DOHH2 (cell line): ENCODE measurements at regions not wholly inside any gene's neighbourhood (a gene's known extent, or its start where the extent isn't known, plus 50 kb on each side); places are given as distances from the start of the nearest gene placed in this dataset.

Experiments used
- H3F3A ChIP-seq: fragments of 200-600 bp; sonication (generic), shearing (Covaris generic); 2 replicates; pipeline ENCODE4 v1.6.0; 2016; ENCODE audit warnings: antibody characterized with exemption, mild to moderate bottlenecking; ENCODE audit not compliant: control insufficient read depth, insufficient read depth
- H3K27ac ChIP-seq: fragments of 200-600 bp; sonication (generic); 2 replicates; pipeline ENCODE4 v1.5.1; 2014; ENCODE audit warnings: low read depth, mild to moderate bottlenecking, low read length, moderate library complexity
- H3K27me3 ChIP-seq: fragments of 200-600 bp; sonication (generic); 2 replicates; pipeline ENCODE4 v1.6.1; 2014; ENCODE audit warnings: mild to moderate bottlenecking, low read length, mixed read lengths; ENCODE audit not compliant: control insufficient read depth
- H3K36me3 ChIP-seq: fragments of 200-600 bp; sonication (generic); 2 replicates; pipeline ENCODE4 v1.6.1; 2014; ENCODE audit warnings: mild to moderate bottlenecking, low read length, moderate library complexity, mixed read lengths; ENCODE audit not compliant: control insufficient read depth
- H3K4me1 ChIP-seq: fragments of 200-600 bp; sonication (generic); 2 replicates; pipeline ENCODE4 v1.6.1; 2014; ENCODE audit warnings: mild to moderate bottlenecking, low read length, mixed read lengths; ENCODE audit not compliant: control insufficient read depth
- H3K4me2 ChIP-seq: fragments of 200-600 bp; sonication (generic); 2 replicates; pipeline ENCODE4 v1.6.0; 2014; ENCODE audit warnings: mild to moderate bottlenecking, low read length, moderate library complexity
- H3K4me3 ChIP-seq: fragments of 200-600 bp; sonication (generic); 2 replicates; pipeline ENCODE4 v1.5.1; 2014; ENCODE audit warnings: mild to moderate bottlenecking, low read length, mixed read lengths
- H3K79me2 ChIP-seq: fragments of 200-600 bp; sonication (generic); 2 replicates; pipeline ENCODE4 v1.6.1; 2014; ENCODE audit warnings: mild to moderate bottlenecking, low read length, mixed read lengths; ENCODE audit not compliant: control insufficient read depth
- H3K9me2 ChIP-seq: fragments of 200-600 bp; sonication (generic); replicated peaks from 2 replicates; pipeline ENCODE4 v1.6.1; 2014; ENCODE audit warnings: mild to moderate bottlenecking, low read length, mixed read lengths; ENCODE audit not compliant: control insufficient read depth
- H3K9me3 ChIP-seq: fragments of 200-600 bp; sonication (generic); 2 replicates; pipeline ENCODE4 v1.6.1; 2014; ENCODE audit warnings: antibody characterized with exemption, low read length, mixed read lengths; ENCODE audit not compliant: control insufficient read depth, insufficient read depth
- H4K20me1 ChIP-seq: fragments of 200-600 bp; sonication (generic); 2 replicates; pipeline ENCODE4 v1.6.0; 2014; ENCODE audit warnings: low read depth, mild to moderate bottlenecking, antibody characterized with exemption, low read length, moderate library complexity; ENCODE audit not compliant: control insufficient read depth, insufficient read depth
- EZH2phosphoT487 ChIP-seq: fragments of 200-600 bp; sonication (generic); IDR thresholded peaks from 2 replicates; pipeline ENCODE4 v1.6.1; 2017; ENCODE audit warnings: borderline replicate concordance, mild to moderate bottlenecking, antibody characterized with exemption, low read length, moderate library complexity, mixed read lengths
- TF ChIP-seq, protein P1 (sequence below): fragments of 200-600 bp; sonication (generic); IDR thresholded peaks from one replicate; pipeline ENCODE4 v1.5.1; 2014; ENCODE audit warnings: antibody characterized with exemption, mild to moderate bottlenecking, low read depth, low read length; ENCODE audit not compliant: poor library complexity, severe bottlenecking

DNA sequence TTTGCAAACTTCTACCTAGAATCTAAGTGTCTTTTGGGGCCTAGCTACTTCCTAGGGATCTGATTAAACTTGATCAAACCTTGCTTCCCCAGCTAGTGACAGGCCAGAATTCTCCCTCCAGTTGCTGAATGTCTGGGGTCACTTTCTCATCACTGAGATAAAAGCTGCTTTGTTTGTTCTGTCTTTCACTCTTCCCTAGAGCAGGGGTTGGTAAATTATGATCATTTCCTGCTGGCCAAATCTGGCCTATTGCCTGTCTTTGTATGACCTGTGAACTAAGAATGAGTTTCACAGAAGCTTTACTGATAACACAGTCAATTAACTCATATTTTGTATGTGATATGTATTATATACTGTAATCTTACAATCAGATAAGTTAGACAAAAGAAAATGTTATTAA is 157.8 kb upstream of the AADAT start:
- no peaks in the 10 kb centered on the region for H3K4me1 ChIP-seq
- H3K36me3 ChIP-seq: no peaks in the 10 kb centered on the region
- no peaks in the 10 kb centered on the region for H3K79me2 ChIP-seq
- no peak overlapping the region for H3K4me2 ChIP-seq
- H4K20me1 ChIP-seq: no peaks in the 10 kb centered on the region
- no peak overlapping the region for H3K4me3 ChIP-seq
- no peaks in the 10 kb centered on the region for H3K9me3 ChIP-seq
- no peaks in the 10 kb centered on the region for H3K9me2 ChIP-seq
- H3F3A ChIP-seq: no peaks in the 10 kb centered on the region
- H3K27me3 ChIP-seq: no peaks in the 10 kb centered on the region
- no peak for TF ChIP-seq EZH2phosphoT487
- TF ChIP-seq, protein P1, sequence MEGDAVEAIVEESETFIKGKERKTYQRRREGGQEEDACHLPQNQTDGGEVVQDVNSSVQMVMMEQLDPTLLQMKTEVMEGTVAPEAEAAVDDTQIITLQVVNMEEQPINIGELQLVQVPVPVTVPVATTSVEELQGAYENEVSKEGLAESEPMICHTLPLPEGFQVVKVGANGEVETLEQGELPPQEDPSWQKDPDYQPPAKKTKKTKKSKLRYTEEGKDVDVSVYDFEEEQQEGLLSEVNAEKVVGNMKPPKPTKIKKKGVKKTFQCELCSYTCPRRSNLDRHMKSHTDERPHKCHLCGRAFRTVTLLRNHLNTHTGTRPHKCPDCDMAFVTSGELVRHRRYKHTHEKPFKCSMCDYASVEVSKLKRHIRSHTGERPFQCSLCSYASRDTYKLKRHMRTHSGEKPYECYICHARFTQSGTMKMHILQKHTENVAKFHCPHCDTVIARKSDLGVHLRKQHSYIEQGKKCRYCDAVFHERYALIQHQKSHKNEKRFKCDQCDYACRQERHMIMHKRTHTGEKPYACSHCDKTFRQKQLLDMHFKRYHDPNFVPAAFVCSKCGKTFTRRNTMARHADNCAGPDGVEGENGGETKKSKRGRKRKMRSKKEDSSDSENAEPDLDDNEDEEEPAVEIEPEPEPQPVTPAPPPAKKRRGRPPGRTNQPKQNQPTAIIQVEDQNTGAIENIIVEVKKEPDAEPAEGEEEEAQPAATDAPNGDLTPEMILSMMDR: no peak
- H3K27ac ChIP-seq: no peak overlapping the region

DNA sequence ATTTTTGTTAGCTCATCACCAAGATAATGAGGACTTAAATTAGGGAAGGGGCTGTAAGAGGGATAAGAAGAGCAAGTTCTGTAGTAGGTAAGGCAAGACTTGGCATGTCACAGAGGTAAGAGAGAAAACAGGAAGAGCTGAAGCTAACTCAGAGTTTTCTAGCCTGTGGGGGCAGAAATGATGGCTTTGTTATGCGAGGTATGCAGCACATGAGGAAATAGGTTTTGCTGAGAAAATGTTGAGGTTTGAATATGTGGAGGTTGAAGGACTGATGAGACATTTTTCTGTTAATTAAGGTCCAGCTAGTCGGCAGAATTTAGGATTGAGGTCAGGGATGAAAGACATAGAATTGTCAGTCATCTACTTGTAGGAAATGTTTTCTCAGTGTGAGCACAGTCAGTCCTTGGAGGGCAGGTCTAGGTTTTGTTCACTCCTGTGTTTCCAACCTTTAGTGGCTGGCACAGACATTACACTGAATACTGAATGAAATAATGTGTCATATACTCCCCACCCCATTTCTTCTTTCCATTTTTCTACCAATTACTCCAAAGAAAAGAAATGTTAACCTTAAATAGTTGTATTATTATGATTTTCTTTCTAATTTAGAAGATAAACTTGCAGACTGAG is 154.0 kb upstream of the AADAT start:
- Histone ChIP-seq H3F3A (no peaks in the 10 kb centered on the region), H3K36me3 (no peaks in the 10 kb centered on the region), H3K27ac (no peak overlapping the region), H3K9me3 (no peaks in the 10 kb centered on the region), H3K79me2 (no peaks in the 10 kb centered on the region), H3K27me3 (no peaks in the 10 kb centered on the region), H4K20me1 (no peaks in the 10 kb centered on the region), H3K4me2 (no peak overlapping the region), H3K4me1 (no peaks in the 10 kb centered on the region), H3K9me2 (no peaks in the 10 kb centered on the region), H3K4me3 (no peak overlapping the region)
- TF ChIP-seq, protein P1: no peak
- no peak for TF ChIP-seq EZH2phosphoT487

DNA sequence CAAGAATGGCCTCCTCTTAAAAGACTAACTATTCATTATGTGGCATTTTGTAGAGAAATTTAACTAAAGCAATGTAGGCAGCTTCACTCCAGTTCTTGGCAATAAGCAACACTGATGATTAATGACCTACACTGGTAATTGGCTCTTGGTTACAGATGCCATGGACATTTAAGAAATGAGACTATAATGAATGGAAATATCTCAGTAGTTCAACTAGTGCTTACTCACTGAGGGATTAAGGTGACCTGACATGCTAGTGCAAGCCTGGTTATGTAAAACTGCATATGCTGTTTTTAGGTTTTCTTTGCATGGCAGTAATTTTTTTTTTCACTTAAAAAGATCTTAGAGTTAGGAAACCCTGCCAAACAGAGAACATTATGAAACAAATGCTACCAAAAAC is 152.7 kb upstream of the AADAT start:
- Histone ChIP-seq H3K4me1 (no peaks in the 10 kb centered on the region), H3K79me2 (no peaks in the 10 kb centered on the region), H3K9me3 (no peaks in the 10 kb centered on the region), H3K27ac (no peak overlapping the region), H4K20me1 (no peaks in the 10 kb centered on the region), H3K9me2 (no peaks in the 10 kb centered on the region), H3F3A (no peaks in the 10 kb centered on the region), H3K27me3 (no peaks in the 10 kb centered on the region), H3K36me3 (no peaks in the 10 kb centered on the region), H3K4me2 (no peak overlapping the region), H3K4me3 (no peak overlapping the region)
- TF ChIP-seq EZH2phosphoT487: no peak
- TF ChIP-seq, protein P1: no peak
